ENCODE measurements at regions not wholly inside any gene's neighbourhood (a gene's known extent, or its start where the extent isn't known, plus 50 kb on each side); places are given as distances from the start of the nearest gene placed in this dataset.
A peak's percentile ranks its signal among the peaks of the same experiment; 100 is the strongest.

DNA sequence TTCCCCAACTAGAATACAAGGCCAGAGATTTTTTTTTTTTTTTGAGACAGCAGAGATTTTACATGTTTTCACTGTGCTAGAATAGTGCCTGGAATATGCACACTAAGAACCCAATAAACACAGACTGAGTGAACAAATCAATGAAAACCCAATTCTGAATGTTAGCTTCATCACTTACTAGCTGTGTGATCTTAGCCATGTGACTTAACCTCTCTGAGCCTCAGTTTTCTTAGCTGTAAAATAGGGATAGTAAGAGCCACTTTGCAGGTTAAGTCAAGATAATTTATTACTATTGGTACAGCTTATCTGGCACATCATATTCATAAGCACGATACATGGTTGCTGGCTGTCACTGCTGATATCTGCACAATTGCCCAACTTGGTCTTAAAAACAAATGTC lies 140.6 kb downstream of the EN1 start:
- FAIRE-seq (no peak), ATAC-seq (no peak), DNase-seq (ENCODE audit: extremely low read depth in 1 of 4, low spot score in 3 of 4) (no peak)
- peaks cover 0 to 21% of the 10 kb centered on the region in 2 experiments; a peak in 4 of 5 replicates for H3K4me1 ChIP-seq (replicated peaks in 1 of 2; ENCODE audit: control insufficient read depth in 2 of 2, insufficient read depth in 2 of 2, low read length in 2 of 2)
- no TSS peak for BruUV-seq (replicated peaks)
- no peaks in the 10 kb centered on the region for H4K20me1 ChIP-seq (replicated peaks; ENCODE audit: control insufficient read depth, insufficient read depth, low read length)
- TF ChIP-seq RBM17 (IDR thresholded peaks at IDR 0.05; ENCODE audit: borderline replicate concordance, low read depth, low read length) (no peak), FOXJ2 (tag; IDR thresholded peaks at IDR 0.05) (no peak), BCOR (IDR thresholded peaks at IDR 0.05) (peak; percentile 34; the same call in 1 of the 2 replicates), MEIS2 (IDR thresholded peaks at IDR 0.05; ENCODE audit: partially characterized antibody) (peak; percentile 12), KAT2B (IDR thresholded peaks at IDR 0.05; ENCODE audit: low read depth, low read length) (no peak), RBM25 (IDR thresholded peaks at IDR 0.05; ENCODE audit: low read depth, low read length, severe bottlenecking) (peak; percentile 93)
- 6% methylated on average over 1 of the region's 1 CpG for WGBS (ENCODE audit: insufficient coverage, low coverage, missing lambda C conversion rate)
- no peak overlapping the region for H3K4me3 ChIP-seq
- no peaks in the 10 kb centered on the region for H3K9me1 ChIP-seq (ENCODE audit: control insufficient read depth, insufficient read depth, low read length)
- H3K36me3 ChIP-seq (ENCODE audit: control insufficient read depth, insufficient read depth, low read length) = no peaks in the 10 kb centered on the region
- H3K79me2 ChIP-seq (ENCODE audit: control insufficient read depth, insufficient read depth, low read length) = no peaks in the 10 kb centered on the region
- in situ Hi-C loops (cut with MboI) = no loop called here
- no peak overlapping the region for H2AFZ ChIP-seq (ENCODE audit: low read depth, low read length)
- ChIA-PET POLR2A (interaction anchor here (1.6 kb wide), 1 partner anchor 18 kb away, joined by 3 read pairs; no protein-coding TSS in a partner anchor), CTCF (ENCODE audit: low intra/inter-chr PET ratio) (no interaction called here)
- H3K27ac ChIP-seq (ENCODE audit: extremely low read depth, low read depth, low read length) = no peak overlapping the region
- intact Hi-C loops (cut with micrococcal nuclease) = no loop called here
- no peaks in the 10 kb centered on the region; a peak in 1 of 5 replicates for H3K27me3 ChIP-seq (ENCODE audit: control insufficient read depth in 2 of 2, insufficient read depth in 2 of 2, low read length in 2 of 2)
- H3K9me3 ChIP-seq (replicated peaks; ENCODE audit: control insufficient read depth, insufficient read depth, low read depth, low read length) = no peaks in the 10 kb centered on the region
- no peak overlapping the region for H3K9ac ChIP-seq (ENCODE audit: insufficient read depth in 1 of 2, low read depth in 2 of 2, low read length in 2 of 2)
- H3K4me2 ChIP-seq (ENCODE audit: insufficient read depth, low read length) = no peak overlapping the region

DNA sequence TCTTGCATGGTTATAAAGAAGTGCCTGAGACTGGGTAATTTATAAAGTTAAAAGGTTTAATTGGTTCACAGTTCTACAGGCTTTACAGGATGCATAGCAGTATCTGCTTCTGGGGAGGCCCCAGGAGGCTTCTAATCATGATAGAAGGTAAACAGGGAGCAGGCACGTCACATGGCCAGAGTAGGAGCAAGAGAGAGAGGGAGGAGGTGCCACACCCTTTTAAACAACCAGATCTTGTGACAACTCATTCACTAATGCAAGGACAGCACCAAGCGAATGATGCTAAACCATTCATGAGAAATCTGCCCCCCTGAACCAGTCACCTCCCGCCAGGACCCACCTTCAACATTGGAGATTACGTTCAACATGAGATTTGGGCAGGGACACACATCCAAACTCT lies 141.1 kb downstream of the EN1 start:
- Histone ChIP-seq H4K20me1 (replicated peaks; ENCODE audit: control insufficient read depth, insufficient read depth, low read length) (no peaks in the 10 kb centered on the region), H3K36me3 (ENCODE audit: control insufficient read depth, insufficient read depth, low read length) (no peaks in the 10 kb centered on the region), H3K27ac (ENCODE audit: extremely low read depth, low read depth, low read length) (no peak overlapping the region), H3K79me2 (ENCODE audit: control insufficient read depth, insufficient read depth, low read length) (no peaks in the 10 kb centered on the region), H2AFZ (ENCODE audit: low read depth, low read length) (no peak overlapping the region), H3K9me1 (ENCODE audit: control insufficient read depth, insufficient read depth, low read length) (no peaks in the 10 kb centered on the region), H3K4me2 (ENCODE audit: insufficient read depth, low read length) (no peak overlapping the region), H3K4me1 (replicated peaks in 1 of 2; ENCODE audit: control insufficient read depth in 2 of 2, insufficient read depth in 2 of 2, low read length in 2 of 2) (peaks cover 0 to 21% of the 10 kb centered on the region in 2 experiments; a peak in 4 of 5 replicates), H3K9me3 (replicated peaks; ENCODE audit: control insufficient read depth, insufficient read depth, low read depth, low read length) (no peaks in the 10 kb centered on the region), H3K9ac (ENCODE audit: insufficient read depth in 1 of 2, low read depth in 2 of 2, low read length in 2 of 2) (no peak overlapping the region), H3K27me3 (ENCODE audit: control insufficient read depth in 2 of 2, insufficient read depth in 2 of 2, low read length in 2 of 2) (no peaks in the 10 kb centered on the region; a peak in 1 of 5 replicates), H3K4me3 (no peak overlapping the region)
- intact Hi-C loops (cut with micrococcal nuclease) (no loop called here), in situ Hi-C loops (cut with MboI) (no loop called here)
- ChIA-PET POLR2A (interaction anchor here (0.5 to 1.6 kb wide), 2 partner anchors 18 to 60 kb away, joined by 3 to 4 read pairs; no protein-coding TSS in a partner anchor), CTCF (ENCODE audit: low intra/inter-chr PET ratio) (no interaction called here)
- 19% methylated on average over 4 of the region's 4 CpGs for WGBS (ENCODE audit: insufficient coverage, low coverage, missing lambda C conversion rate)
- FAIRE-seq = no peak
- ATAC-seq = peak; percentile 73
- no TSS peak for BruUV-seq (replicated peaks)
- DNase-seq (ENCODE audit: extremely low read depth in 1 of 4, low spot score in 3 of 4) = peak in 1 of 4 experiments; percentile 37
- TF ChIP-seq, protein P1, sequence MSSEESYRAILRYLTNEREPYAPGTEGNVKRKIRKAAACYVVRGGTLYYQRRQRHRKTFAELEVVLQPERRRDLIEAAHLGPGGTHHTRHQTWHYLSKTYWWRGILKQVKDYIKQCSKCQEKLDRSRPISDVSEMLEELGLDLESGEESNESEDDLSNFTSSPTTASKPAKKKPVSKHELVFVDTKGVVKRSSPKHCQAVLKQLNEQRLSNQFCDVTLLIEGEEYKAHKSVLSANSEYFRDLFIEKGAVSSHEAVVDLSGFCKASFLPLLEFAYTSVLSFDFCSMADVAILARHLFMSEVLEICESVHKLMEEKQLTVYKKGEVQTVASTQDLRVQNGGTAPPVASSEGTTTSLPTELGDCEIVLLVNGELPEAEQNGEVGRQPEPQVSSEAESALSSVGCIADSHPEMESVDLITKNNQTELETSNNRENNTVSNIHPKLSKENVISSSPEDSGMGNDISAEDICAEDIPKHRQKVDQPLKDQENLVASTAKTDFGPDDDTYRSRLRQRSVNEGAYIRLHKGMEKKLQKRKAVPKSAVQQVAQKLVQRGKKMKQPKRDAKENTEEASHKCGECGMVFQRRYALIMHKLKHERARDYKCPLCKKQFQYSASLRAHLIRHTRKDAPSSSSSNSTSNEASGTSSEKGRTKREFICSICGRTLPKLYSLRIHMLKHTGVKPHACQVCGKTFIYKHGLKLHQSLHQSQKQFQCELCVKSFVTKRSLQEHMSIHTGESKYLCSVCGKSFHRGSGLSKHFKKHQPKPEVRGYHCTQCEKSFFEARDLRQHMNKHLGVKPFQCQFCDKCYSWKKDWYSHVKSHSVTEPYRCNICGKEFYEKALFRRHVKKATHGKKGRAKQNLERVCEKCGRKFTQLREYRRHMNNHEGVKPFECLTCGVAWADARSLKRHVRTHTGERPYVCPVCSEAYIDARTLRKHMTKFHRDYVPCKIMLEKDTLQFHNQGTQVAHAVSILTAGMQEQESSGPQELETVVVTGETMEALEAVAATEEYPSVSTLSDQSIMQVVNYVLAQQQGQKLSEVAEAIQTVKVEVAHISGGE (CRISPR knock-in tag; IDR thresholded peaks at IDR 0.05) = no peak
- TF ChIP-seq CBX1 (IDR thresholded peaks at IDR 0.05; ENCODE audit: low read depth) = no peak
- 0 out of 2 replicates have a peak, but pooled peaks have one; percentile 41 for TF ChIP-seq SOX6 (IDR thresholded peaks at IDR 0.05)
- TF ChIP-seq KLF1 (tag; IDR thresholded peaks at IDR 0.05) = peak; percentile 73; the same call in 1 of the 2 replicates
- no peak for TF ChIP-seq GATAD2B (IDR thresholded peaks at IDR 0.05; ENCODE audit: borderline replicate concordance)
- 0 out of 2 replicates have a peak, but pooled peaks have one; percentile 26 for TF ChIP-seq ZNF766 (CRISPR knock-in tag; conservative IDR thresholded peaks at IDR 0.05)
- peak in 1 of 2 experiments; percentile 70; a peak in 2 of 4 replicates for TF ChIP-seq FOXA3 (CRISPR knock-in tag; conservative IDR thresholded peaks at IDR 0.05 in 1 of 2, IDR thresholded peaks at IDR 0.05 in 1 of 2)

All from K562 (cell line).